GM12878 (cell line): ENCODE measurements at regions not wholly inside any gene's neighbourhood (a gene's known extent, or its start where the extent isn't known, plus 50 kb on each side); places are given as distances from the start of the nearest gene placed in this dataset.

ENCODE experiments used
- ATAC-seq: fragments of 200-7000 bp; cut with Tn5 transposase; 3 replicates; pipeline ENCODE4 v1.9.1; 2020; ENCODE audit warnings: mild to moderate bottlenecking, moderate library complexity
- BruUV-seq: library from RNA; stranded (reverse); fragments of 400-500 nt; replicated peaks from 2 replicates; lab custom pipeline; 2021; lab: Mats Ljungman, UMichigan
- CTCF ChIA-PET: fragments of 300-600 bp; sonication (Branson Sonifier 250); formaldehyde crosslinking; extraction: SDS; loops from one replicate; lab custom pipeline; 2021; ENCODE audit warnings: inconsistent platforms; lab: Yijun Ruan, JAX
- POLR2A ChIA-PET: fragments of 350-600 bp; formaldehyde crosslinking; extraction: SDS; loops from one replicate; lab custom pipeline; 2021; ENCODE audit warnings: inconsistent platforms; lab: Charles Lee
- RAD21 ChIA-PET: fragments of 300-600 bp; sonication (Branson Sonifier 250); formaldehyde crosslinking; loops from one replicate; lab custom pipeline; 2023; ENCODE audit warnings: antibody characterized with exemption; ENCODE audit not compliant: unreplicated experiment; lab: Charles Lee
- SMC1A ChIA-PET: fragments of 300-600 bp; sonication (Branson Sonifier 250); formaldehyde crosslinking; loops from one replicate; lab custom pipeline; 2023; ENCODE audit not compliant: unreplicated experiment, uncharacterized antibody; lab: Charles Lee
- DNase-seq: peaks from one replicate; pipeline ENCODE4 v3.0.0-alpha.2; 2011; ENCODE audit warnings: low read depth, low spot score
- FAIRE-seq: peaks from 3 replicates; lab custom pipeline; 2011; peaks lifted over from hg19 to GRCh38; lab: Jason Lieb, UNC
- H2AFZ ChIP-seq: 2 replicates; pipeline ENCODE4 v1.6.0; 2011; ENCODE audit warnings: low read depth, low read length, control low read depth; ENCODE audit not compliant: control insufficient read depth
- H3K27ac ChIP-seq: 2 replicates; pipeline ENCODE4 v1.5.1; 2011; ENCODE audit warnings: control low read depth; ENCODE audit not compliant: control insufficient read depth, insufficient read depth
- H3K27me3 ChIP-seq, 2 experiments: replicated peaks in 1 of 2; 2 replicates each; pipeline versions ENCODE4 v1.6.0 to v1.6.1; 2011; ENCODE audit warnings: low read length in 1 of 2; ENCODE audit not compliant: control insufficient read depth in 2 of 2, insufficient read depth in 2 of 2
- H3K36me3 ChIP-seq, 2 experiments: 2 replicates each; pipeline ENCODE4 v1.5.1; 2011; ENCODE audit warnings: low read length in 1 of 2; ENCODE audit not compliant: control insufficient read depth in 2 of 2, insufficient read depth in 2 of 2
- H3K4me1 ChIP-seq: 2 replicates; pipeline ENCODE4 v1.6.1; 2011; ENCODE audit warnings: mild to moderate bottlenecking, low read length, moderate library complexity, mixed read lengths; ENCODE audit not compliant: control insufficient read depth, insufficient read depth
- H3K4me2 ChIP-seq: 2 replicates; pipeline ENCODE4 v1.6.0; 2011; ENCODE audit warnings: control low read depth; ENCODE audit not compliant: control insufficient read depth, insufficient read depth
- H3K4me3 ChIP-seq: fragments of 200-600 bp; sonication (generic); 2 replicates; pipeline ENCODE4 v1.5.1; 2016
- H3K79me2 ChIP-seq: 2 replicates; pipeline ENCODE4 v1.6.0; 2011; ENCODE audit warnings: low read length; ENCODE audit not compliant: control insufficient read depth, insufficient read depth
- H3K9ac ChIP-seq: 2 replicates; pipeline ENCODE4 v1.8.0; 2011; ENCODE audit warnings: low read length, control low read depth, mixed read lengths; ENCODE audit not compliant: control insufficient read depth, insufficient read depth
- H3K9me3 ChIP-seq: replicated peaks from 3 replicates; pipeline ENCODE4 v1.5.1; 2011; ENCODE audit warnings: mild to moderate bottlenecking, low read length; ENCODE audit not compliant: control insufficient read depth, insufficient read depth
- H4K20me1 ChIP-seq: 2 replicates; pipeline ENCODE4 v1.6.0; 2011; ENCODE audit not compliant: control insufficient read depth, insufficient read depth
- CUX1 ChIP-seq: IDR thresholded peaks from 2 replicates; pipeline ENCODE4 v1.6.1; 2012; ENCODE audit warnings: improper control_type of control experiment, low read depth, low read length; ENCODE audit not compliant: insufficient replicate concordance
- TCF12 ChIP-seq: IDR thresholded peaks from 2 replicates; pipeline ENCODE4 v1.6.1; 2011; ENCODE audit warnings: low read depth, mild to moderate bottlenecking, low read length
- ZNF274 ChIP-seq: IDR thresholded peaks from one replicate; pipeline ENCODE4 v1.8.0; 2011; ENCODE audit not compliant: insufficient read length, insufficient read depth
- WGBS: methylation state at CpG from one replicate; pipeline ENCODE4 v1.1.6; 2016; ENCODE audit warnings: low lambda C conversion rate; ENCODE audit not compliant: insufficient replicate concordance, insufficient coverage; ENCODE audit errors: missing lambda C conversion rate; 5-methylcytosine and 5-hydroxymethylcytosine counted together
- in situ Hi-C: fragments of 300-500 bp; cut with MboI; formaldehyde crosslinking; loops from 9 replicates; pipeline ENCODE4 v1.14.3; 2018; ENCODE audit warnings: mixed read lengths
- intact Hi-C: fragments of 100-400 bp; cut with micrococcal nuclease; formaldehyde crosslinking; loops from one replicate; pipeline ENCODE4 v1.14.2; 2022; ENCODE audit not compliant: unreplicated experiment

- no peaks in the 10 kb centered on the region for H3K4me1 ChIP-seq
- H3K9me3 ChIP-seq = no peaks in the 10 kb centered on the region
- no peak overlapping the region for H3K4me3 ChIP-seq
- no peak for DNase-seq
- intact Hi-C loops (no loop called here), in situ Hi-C loops (no loop called here)
- RAD21 ChIA-PET = no interaction called here
- no peak for ATAC-seq
- H3K4me2 ChIP-seq = no peak overlapping the region
- H3K79me2 ChIP-seq = no peaks in the 10 kb centered on the region
- no peak for FAIRE-seq
- POLR2A ChIA-PET = no interaction called here
- no peak overlapping the region for H3K9ac ChIP-seq
- H3K27ac ChIP-seq = no peak overlapping the region
- TF ChIP-seq TCF12 (no peak), ZNF274 (no peak), CUX1 (no peak)
- CTCF ChIA-PET = no interaction called here
- SMC1A ChIA-PET = no interaction called here
- 8% methylated on average over 8 of the region's 8 CpGs for WGBS
- no peak overlapping the region for H2AFZ ChIP-seq
- no peaks in the 10 kb centered on the region; a peak in 1 of 4 replicates for H3K27me3 ChIP-seq
- BruUV-seq = no TSS peak
- no peaks in the 10 kb centered on the region for H4K20me1 ChIP-seq
- H3K36me3 ChIP-seq = no peaks in the 10 kb centered on the region
Observed at GRCh38 chr2:6665093-6666045, 200.3 kb downstream of the CMPK2 start.
